Stimulated activated memory B cell treated with anti-CD40 and anti-IgM and Interleukin-4, amounts not matched to agents 10 μg/mL and 1 μg/mL and 100 μg/mL, for 72 hours (primary cell): ENCODE measurements at regions not wholly inside any gene's neighbourhood (a gene's known extent, or its start where the extent isn't known, plus 50 kb on each side); places are given as distances from the start of the nearest gene placed in this dataset.
"Not testable (repeated sequence)": the region's sequence is repeated elsewhere in the genome, so short reads cannot be mapped to it uniquely, and the experiment has no call there.

Experiments
- ATAC-seq: fragments of 150-1000 bp; cut with Tn5 transposase; 2 replicates; pipeline ENCODE4 v1.10.0; 2021
- H3K27ac Mint-ChIP-seq: one replicate; pipeline ENCODE4 v1.8.0; 2022; ENCODE audit warnings: mild to moderate bottlenecking, mixed read lengths
- H3K27me3 Mint-ChIP-seq: one replicate; pipeline ENCODE4 v1.8.0; 2022; ENCODE audit warnings: mixed read lengths
- H3K36me3 Mint-ChIP-seq: one replicate; pipeline ENCODE4 v1.8.0; 2022; ENCODE audit warnings: mixed read lengths
- H3K4me1 Mint-ChIP-seq: one replicate; pipeline ENCODE4 v1.8.0; 2022; ENCODE audit warnings: mixed read lengths
- H3K4me3 Mint-ChIP-seq: one replicate; pipeline ENCODE4 v1.8.0; 2022; ENCODE audit warnings: mild to moderate bottlenecking, moderate library complexity, mixed read lengths
- H3K9me3 Mint-ChIP-seq: one replicate; pipeline ENCODE4 v1.8.0; 2022; ENCODE audit warnings: mixed read lengths

DNA sequence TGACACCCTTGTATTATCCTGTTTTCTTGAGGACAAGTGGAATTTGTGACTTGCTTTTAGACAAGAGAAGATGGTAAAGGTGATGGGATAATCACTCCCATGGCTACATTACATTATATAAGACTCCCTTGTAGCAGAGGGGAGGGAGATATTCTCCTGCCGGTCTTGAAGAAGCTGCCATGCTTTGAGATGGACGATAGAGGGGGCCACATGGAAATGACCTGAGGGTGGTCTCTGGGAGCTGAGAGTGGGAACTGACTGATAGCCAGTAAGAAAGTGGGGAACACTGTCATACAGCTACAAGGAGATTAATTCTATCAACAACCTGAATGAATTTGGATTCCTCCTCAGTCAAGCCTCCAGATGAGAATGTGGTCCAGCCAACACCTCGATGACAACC lies 540.1 kb downstream of the NTRK3 start:
- H3K4me1 Mint-ChIP-seq = no peaks in the 10 kb centered on the region
- ATAC-seq = no peak
- H3K27ac Mint-ChIP-seq = no peak overlapping the region
- no peaks in the 10 kb centered on the region for H3K9me3 Mint-ChIP-seq
- H3K36me3 Mint-ChIP-seq = no peaks in the 10 kb centered on the region
- peaks cover 2% of the 10 kb centered on the region for H3K27me3 Mint-ChIP-seq
- no peak overlapping the region for H3K4me3 Mint-ChIP-seq

DNA sequence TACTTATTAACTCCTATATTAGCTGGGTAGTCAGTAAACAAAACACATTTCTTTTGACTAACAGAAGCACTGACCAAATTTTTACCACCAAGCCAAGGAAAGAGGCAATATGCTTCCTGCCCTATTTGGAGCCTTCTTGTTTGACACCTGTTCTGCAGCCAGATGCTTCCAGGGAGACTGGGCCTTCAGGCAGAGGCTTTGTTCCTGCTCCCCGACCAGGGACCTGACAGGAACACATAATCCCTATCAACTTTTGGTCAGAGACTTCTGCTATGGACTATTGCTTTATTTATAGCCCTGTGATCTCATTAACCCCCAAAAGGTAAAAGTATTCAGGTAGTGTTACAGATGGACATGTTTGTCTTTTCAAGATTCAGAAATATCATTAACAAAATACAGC lies 541.3 kb downstream of the NTRK3 start:
- H3K27ac Mint-ChIP-seq = no peak overlapping the region
- H3K9me3 Mint-ChIP-seq = no peaks in the 10 kb centered on the region
- H3K27me3 Mint-ChIP-seq = peaks cover 7% of the 10 kb centered on the region
- no peak overlapping the region for H3K4me3 Mint-ChIP-seq
- H3K4me1 Mint-ChIP-seq = no peaks in the 10 kb centered on the region
- H3K36me3 Mint-ChIP-seq = no peaks in the 10 kb centered on the region
- ATAC-seq = no peak

DNA sequence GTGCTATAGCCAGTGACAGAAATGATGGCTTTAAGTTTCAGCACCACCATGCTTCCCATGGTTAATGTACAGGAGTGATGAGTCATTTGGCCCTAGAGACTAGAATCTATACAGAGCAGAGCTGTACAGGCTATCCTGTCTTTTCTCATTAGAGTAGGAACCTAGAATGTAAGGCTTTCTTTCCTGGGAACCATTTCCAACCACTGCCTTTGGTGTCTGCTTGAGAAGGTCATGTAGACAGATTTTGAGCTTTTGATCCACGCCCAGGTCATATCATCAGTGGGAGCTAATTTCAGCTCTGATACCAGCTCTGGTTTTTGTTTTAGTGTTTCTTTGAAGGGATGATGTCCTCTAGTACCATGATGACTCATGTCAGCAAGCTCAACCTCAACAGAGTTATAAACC lies 543.1 kb downstream of the NTRK3 start:
- H3K4me3 Mint-ChIP-seq = no peak overlapping the region
- peaks cover 7% of the 10 kb centered on the region for H3K27me3 Mint-ChIP-seq
- H3K36me3 Mint-ChIP-seq = no peaks in the 10 kb centered on the region
- no peaks in the 10 kb centered on the region for H3K9me3 Mint-ChIP-seq
- H3K4me1 Mint-ChIP-seq = no peaks in the 10 kb centered on the region
- no peak for ATAC-seq
- H3K27ac Mint-ChIP-seq = no peak overlapping the region

DNA sequence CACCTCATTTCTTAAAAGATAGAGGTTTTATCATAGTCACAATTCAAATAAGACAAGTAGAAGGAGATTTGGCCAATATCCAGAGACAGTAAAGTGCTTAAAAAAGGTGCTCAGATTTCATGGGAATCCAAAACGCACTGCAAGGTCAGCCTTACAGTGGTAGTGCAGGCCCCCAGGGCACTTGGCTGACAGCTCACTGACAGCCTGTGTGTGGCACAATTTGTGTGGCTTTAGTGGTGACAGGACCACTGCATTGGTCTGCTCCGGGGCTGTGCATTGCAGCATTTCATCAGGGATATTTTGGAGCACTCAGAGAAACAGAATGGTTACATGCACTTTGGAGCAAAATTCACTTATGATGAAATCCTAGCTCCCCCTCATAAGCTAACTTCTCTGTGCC lies 544.3 kb downstream of the NTRK3 start:
- no peaks in the 10 kb centered on the region for H3K36me3 Mint-ChIP-seq
- no peak overlapping the region for H3K27ac Mint-ChIP-seq
- H3K4me3 Mint-ChIP-seq = no peak overlapping the region
- no peaks in the 10 kb centered on the region for H3K9me3 Mint-ChIP-seq
- peaks cover 7% of the 10 kb centered on the region for H3K27me3 Mint-ChIP-seq
- no peak for ATAC-seq
- no peaks in the 10 kb centered on the region for H3K4me1 Mint-ChIP-seq

DNA sequence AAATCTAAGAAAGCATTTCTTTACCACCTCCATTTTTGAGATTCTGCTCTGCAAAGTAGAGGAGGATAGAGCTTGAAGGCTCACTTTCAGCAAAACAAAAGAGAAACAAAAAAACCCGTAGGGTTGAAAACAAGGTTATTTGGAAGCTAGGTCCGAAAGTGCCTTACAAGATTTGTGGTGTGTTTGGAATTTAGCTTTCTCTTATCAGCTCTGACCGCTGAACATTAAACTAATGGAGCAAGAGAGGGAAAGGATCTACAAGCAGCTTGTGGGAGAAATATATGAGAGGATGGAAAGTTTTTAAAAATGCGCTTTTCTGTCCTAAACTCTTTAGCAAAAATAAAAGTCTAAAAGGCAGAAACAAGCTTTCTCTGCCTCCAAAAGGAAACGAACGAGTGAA lies 545.5 kb downstream of the NTRK3 start:
- no peaks in the 10 kb centered on the region for H3K9me3 Mint-ChIP-seq
- H3K27me3 Mint-ChIP-seq = peaks cover 7% of the 10 kb centered on the region
- H3K36me3 Mint-ChIP-seq = no peaks in the 10 kb centered on the region
- H3K4me1 Mint-ChIP-seq = no peaks in the 10 kb centered on the region
- H3K4me3 Mint-ChIP-seq = no peak overlapping the region
- H3K27ac Mint-ChIP-seq = no peak overlapping the region
- ATAC-seq = no peak

- no peak for ATAC-seq
- H3K27me3 Mint-ChIP-seq = peaks cover 8% of the 10 kb centered on the region
- no peak overlapping the region for H3K27ac Mint-ChIP-seq
- no peaks in the 10 kb centered on the region for H3K9me3 Mint-ChIP-seq
- no peaks in the 10 kb centered on the region for H3K4me1 Mint-ChIP-seq
- no peak overlapping the region for H3K4me3 Mint-ChIP-seq
- no peaks in the 10 kb centered on the region for H3K36me3 Mint-ChIP-seq
Measured at GRCh38 chr15:87710406-87710805, 546.1 kb downstream of the NTRK3 start.

GRCh38 chr15:87707566-87708130 lies 548.9 kb downstream of the NTRK3 start:
- Mint-ChIP-seq H3K36me3 (no peaks in the 10 kb centered on the region), H3K9me3 (no peaks in the 10 kb centered on the region), H3K27me3 (peaks cover 23% of the 10 kb centered on the region), H3K4me3 (no peak overlapping the region), H3K27ac (no peak overlapping the region), H3K4me1 (no peaks in the 10 kb centered on the region)
- ATAC-seq = no peak

- Mint-ChIP-seq H3K27ac (no peak overlapping the region), H3K4me1 (no peaks in the 10 kb centered on the region), H3K27me3 (peaks cover 23% of the 10 kb centered on the region), H3K4me3 (no peak overlapping the region), H3K9me3 (no peaks in the 10 kb centered on the region), H3K36me3 (no peaks in the 10 kb centered on the region)
- ATAC-seq = no peak
Measured at GRCh38 chr15:87707071-87707470, 549.5 kb downstream of the NTRK3 start.

DNA sequence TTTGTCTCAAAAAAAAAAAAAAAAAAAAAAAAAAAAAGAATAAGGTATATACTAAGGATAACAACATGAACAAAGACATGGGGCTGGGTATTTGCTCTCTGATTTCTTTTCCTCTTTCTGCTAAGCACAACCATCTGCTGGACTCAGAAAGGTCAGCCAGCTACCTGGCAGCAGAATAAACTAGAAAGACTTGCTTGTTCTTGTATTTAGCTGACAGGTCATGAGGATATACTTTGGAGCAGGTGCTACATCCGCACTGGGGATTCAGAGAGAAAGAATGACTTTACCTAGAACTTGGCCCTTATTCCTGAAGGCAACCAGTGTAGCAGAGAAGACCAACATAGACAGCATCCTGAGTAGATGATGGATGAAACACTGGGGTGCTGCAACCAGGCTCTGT lies 550.5 kb downstream of the NTRK3 start:
- Mint-ChIP-seq H3K36me3 (no peaks in the 10 kb centered on the region), H3K27ac (no peak overlapping the region), H3K4me1 (no peaks in the 10 kb centered on the region), H3K9me3 (no peaks in the 10 kb centered on the region), H3K4me3 (no peak overlapping the region), H3K27me3 (peaks cover 17% of the 10 kb centered on the region)
- no peak for ATAC-seq

- ATAC-seq = no peak
- Mint-ChIP-seq H3K4me3 (no peak overlapping the region), H3K4me1 (no peaks in the 10 kb centered on the region), H3K27ac (no peak overlapping the region), H3K27me3 (peaks cover 15% of the 10 kb centered on the region), H3K36me3 (no peaks in the 10 kb centered on the region), H3K9me3 (peaks cover 3% of the 10 kb centered on the region)
Measured at GRCh38 chr15:87704276-87704675, 552.3 kb downstream of the NTRK3 start.

DNA sequence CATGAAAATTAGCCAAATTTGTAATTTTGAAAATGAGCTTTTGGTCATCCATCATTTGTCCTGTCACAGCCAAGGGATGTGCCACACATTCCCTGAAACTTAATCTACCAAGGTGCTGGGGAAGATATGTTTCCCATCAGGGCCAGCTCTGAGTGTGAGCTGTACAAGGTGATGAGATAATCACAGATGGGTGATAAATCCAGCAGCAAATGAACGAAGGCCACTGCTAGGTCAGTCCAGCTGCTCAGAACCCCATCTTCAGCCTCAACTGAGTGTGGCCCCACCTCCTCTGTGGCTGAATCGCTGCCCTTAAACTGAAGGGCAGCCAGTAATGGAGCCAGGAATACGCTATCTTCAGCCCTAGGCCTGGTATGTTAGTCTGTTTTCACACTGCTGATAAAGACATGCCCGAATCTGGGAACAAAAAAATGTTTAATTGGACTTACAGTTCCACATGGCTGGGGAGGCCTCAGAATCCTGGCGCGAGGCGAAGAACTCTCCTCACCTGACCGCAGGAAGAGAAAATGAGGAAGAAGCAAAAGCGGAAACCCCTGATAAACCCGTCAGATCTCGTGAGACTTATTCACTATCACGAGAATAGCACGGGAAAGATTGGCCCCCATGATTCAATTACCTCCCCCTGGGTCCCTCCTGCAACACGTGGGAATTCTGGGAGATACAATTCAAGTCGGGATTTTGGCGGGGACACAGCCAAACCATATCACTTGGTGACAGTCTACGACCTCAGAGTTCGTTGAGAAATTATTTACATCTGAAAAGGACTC lies 553.0 kb downstream of the NTRK3 start:
- H3K36me3 Mint-ChIP-seq = no peaks in the 10 kb centered on the region
- ATAC-seq = no peak
- H3K9me3 Mint-ChIP-seq = peaks cover 3% of the 10 kb centered on the region
- H3K27ac Mint-ChIP-seq = no peak overlapping the region
- no peak overlapping the region for H3K4me3 Mint-ChIP-seq
- H3K27me3 Mint-ChIP-seq = peaks cover 15% of the 10 kb centered on the region
- no peaks in the 10 kb centered on the region for H3K4me1 Mint-ChIP-seq

GRCh38 chr15:87702270-87702669 lies 554.3 kb downstream of the NTRK3 start:
- no peaks in the 10 kb centered on the region for H3K36me3 Mint-ChIP-seq
- H3K27ac Mint-ChIP-seq = no peak overlapping the region
- peaks cover 15% of the 10 kb centered on the region for H3K27me3 Mint-ChIP-seq
- H3K9me3 Mint-ChIP-seq = peaks cover 5% of the 10 kb centered on the region
- H3K4me1 Mint-ChIP-seq = no peaks in the 10 kb centered on the region
- ATAC-seq = no peak
- H3K4me3 Mint-ChIP-seq = no peak overlapping the region

DNA sequence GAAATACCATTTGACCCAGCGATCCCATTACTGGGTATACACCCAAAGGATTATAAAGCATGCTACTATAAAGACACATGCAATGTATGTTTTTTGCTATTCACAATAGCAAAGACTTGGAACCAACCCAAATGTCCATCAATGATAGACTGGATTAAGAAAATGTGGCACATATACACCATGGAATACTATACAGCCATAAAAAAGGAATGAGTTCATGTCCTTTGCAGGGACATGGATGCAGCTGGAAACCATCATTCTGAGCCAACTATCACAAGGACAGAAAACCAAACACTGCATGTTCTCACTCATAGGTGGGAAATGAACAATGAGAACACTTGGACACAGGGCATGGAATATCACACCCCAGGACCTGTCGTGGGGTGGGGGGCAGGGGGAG lies 558.1 kb downstream of the NTRK3 start:
- not testable (repeated sequence) for H3K4me3 Mint-ChIP-seq, H3K27me3 Mint-ChIP-seq, H3K27ac Mint-ChIP-seq, H3K36me3 Mint-ChIP-seq, ATAC-seq, H3K9me3 Mint-ChIP-seq, H3K4me1 Mint-ChIP-seq

- no peaks in the 10 kb centered on the region for H3K27me3 Mint-ChIP-seq
- no peak for ATAC-seq
- no peaks in the 10 kb centered on the region for H3K4me1 Mint-ChIP-seq
- H3K4me3 Mint-ChIP-seq = no peak overlapping the region
- H3K36me3 Mint-ChIP-seq = no peaks in the 10 kb centered on the region
- no peak overlapping the region for H3K27ac Mint-ChIP-seq
- H3K9me3 Mint-ChIP-seq = peaks cover 7% of the 10 kb centered on the region
Measured at GRCh38 chr15:87689716-87690115, 566.8 kb downstream of the NTRK3 start.

DNA sequence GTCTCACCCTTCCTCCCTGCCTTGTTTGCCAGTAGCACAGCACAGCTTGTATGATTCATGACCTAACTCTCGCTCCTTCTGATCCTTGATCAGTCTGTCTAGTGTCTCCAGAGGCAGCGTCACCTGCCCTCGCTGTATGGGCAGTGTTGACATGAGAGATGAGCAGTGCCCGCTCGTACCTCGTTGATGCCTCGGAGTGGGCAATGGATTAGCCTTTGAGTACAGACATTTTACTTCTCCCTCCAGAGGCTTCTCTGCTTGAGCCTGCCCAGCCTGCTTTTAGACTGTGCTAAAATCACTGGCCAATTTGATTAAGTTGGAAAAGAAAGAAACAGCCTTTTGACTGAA lies 569.0 kb downstream of the NTRK3 start:
- peaks cover 11% of the 10 kb centered on the region for H3K9me3 Mint-ChIP-seq
- no peak for ATAC-seq
- no peak overlapping the region for H3K27ac Mint-ChIP-seq
- no peaks in the 10 kb centered on the region for H3K36me3 Mint-ChIP-seq
- no peak overlapping the region for H3K4me3 Mint-ChIP-seq
- H3K27me3 Mint-ChIP-seq = no peaks in the 10 kb centered on the region
- no peaks in the 10 kb centered on the region for H3K4me1 Mint-ChIP-seq

GRCh38 chr15:87686841-87687522 lies 569.6 kb downstream of the NTRK3 start:
- Mint-ChIP-seq H3K4me3 (no peak overlapping the region), H3K9me3 (peaks cover 11% of the 10 kb centered on the region), H3K36me3 (no peaks in the 10 kb centered on the region), H3K27ac (no peak overlapping the region), H3K4me1 (no peaks in the 10 kb centered on the region), H3K27me3 (no peaks in the 10 kb centered on the region)
- no peak for ATAC-seq
